OCI-LY1 (cell line): ENCODE measurements at regions not wholly inside any gene's neighbourhood (a gene's known extent, or its start where the extent isn't known, plus 50 kb on each side); places are given as distances from the start of the nearest gene placed in this dataset.

Source experiments
- H2AFZ ChIP-seq: fragments of 200-600 bp; sonication (generic), shearing (Covaris generic); 2 replicates; pipeline ENCODE4 v1.6.0; 2014; ENCODE audit warnings: antibody characterized with exemption, mild to moderate bottlenecking, low read length
- H3F3A ChIP-seq: fragments of 200-600 bp; sonication (generic), shearing (Covaris generic); 2 replicates; pipeline ENCODE4 v1.6.0; 2014; ENCODE audit warnings: mild to moderate bottlenecking, antibody characterized with exemption, low read length, moderate library complexity; ENCODE audit not compliant: insufficient read depth
- H3K27ac ChIP-seq: fragments of 200-600 bp; sonication (generic); 2 replicates; pipeline ENCODE4 v1.5.1; 2014; ENCODE audit warnings: low read length, mixed run types, mild to moderate bottlenecking, low read depth; ENCODE audit not compliant: poor library complexity, severe bottlenecking
- H3K27me3 ChIP-seq: fragments of 200-600 bp; sonication (generic); 2 replicates; pipeline ENCODE4 v1.6.0; 2014; ENCODE audit warnings: antibody characterized with exemption, mild to moderate bottlenecking, low read length, moderate library complexity; ENCODE audit not compliant: insufficient read depth
- H3K36me3 ChIP-seq: fragments of 200-600 bp; sonication (generic); 2 replicates; pipeline ENCODE4 v1.6.1; 2014; ENCODE audit warnings: mild to moderate bottlenecking, antibody characterized with exemption, low read length, moderate library complexity, mixed read lengths; ENCODE audit not compliant: insufficient read depth
- H3K4me1 ChIP-seq: fragments of 200-600 bp; sonication (generic); 2 replicates; pipeline ENCODE4 v1.5.1; 2014; ENCODE audit warnings: mild to moderate bottlenecking, low read length, moderate library complexity; ENCODE audit not compliant: insufficient read depth, severe bottlenecking
- H3K4me2 ChIP-seq: fragments of 200-600 bp; sonication (generic), shearing (Covaris generic); 2 replicates; pipeline ENCODE4 v1.6.1; 2014; ENCODE audit warnings: low read length
- H3K4me3 ChIP-seq: fragments of 200-600 bp; sonication (generic); 2 replicates; pipeline ENCODE4 v1.5.1; 2014; ENCODE audit warnings: low read length, low read depth, mild to moderate bottlenecking, mixed read lengths; ENCODE audit not compliant: poor library complexity, severe bottlenecking
- H3K79me2 ChIP-seq: fragments of 200-600 bp; shearing (Covaris generic); 2 replicates; pipeline ENCODE4 v1.6.1; 2016; ENCODE audit warnings: mixed run types, low read length, mixed read lengths; ENCODE audit not compliant: insufficient read depth
- H3K9ac ChIP-seq: fragments of 200-600 bp; sonication (generic), shearing (Covaris generic); 2 replicates; pipeline ENCODE4 v1.6.1; 2014; ENCODE audit warnings: mild to moderate bottlenecking, low read length, mixed read lengths
- H3K9me2 ChIP-seq: fragments of 200-600 bp; sonication (generic), shearing (Covaris generic); 2 replicates; pipeline ENCODE4 v1.6.1; 2014; ENCODE audit warnings: low read depth, mild to moderate bottlenecking, low read length, mixed read lengths
- H3K9me3 ChIP-seq: fragments of 200-600 bp; shearing (Covaris generic); 2 replicates; pipeline ENCODE4 v1.6.1; 2014; ENCODE audit warnings: low read length, mixed read lengths
- H4K20me1 ChIP-seq: fragments of 200-600 bp; sonication (generic), shearing (Covaris generic); 2 replicates; pipeline ENCODE4 v1.6.0; 2016; ENCODE audit warnings: mild to moderate bottlenecking, low read length; ENCODE audit not compliant: insufficient read depth
- CTCF ChIP-seq: fragments of 200-600 bp; sonication (generic), shearing (Covaris generic); IDR thresholded peaks from 2 replicates; pipeline ENCODE4 v1.5.1; 2017; ENCODE audit warnings: mild to moderate bottlenecking, antibody characterized with exemption, low read length, moderate library complexity, mixed read lengths
- EZH2 ChIP-seq: fragments of 200-600 bp; sonication (generic), shearing (Covaris generic); IDR thresholded peaks from 2 replicates; pipeline ENCODE4 v1.8.0; 2017; ENCODE audit warnings: borderline replicate concordance, mixed run types, mild to moderate bottlenecking, antibody characterized with exemption, low read length, moderate library complexity, mixed read lengths

DNA sequence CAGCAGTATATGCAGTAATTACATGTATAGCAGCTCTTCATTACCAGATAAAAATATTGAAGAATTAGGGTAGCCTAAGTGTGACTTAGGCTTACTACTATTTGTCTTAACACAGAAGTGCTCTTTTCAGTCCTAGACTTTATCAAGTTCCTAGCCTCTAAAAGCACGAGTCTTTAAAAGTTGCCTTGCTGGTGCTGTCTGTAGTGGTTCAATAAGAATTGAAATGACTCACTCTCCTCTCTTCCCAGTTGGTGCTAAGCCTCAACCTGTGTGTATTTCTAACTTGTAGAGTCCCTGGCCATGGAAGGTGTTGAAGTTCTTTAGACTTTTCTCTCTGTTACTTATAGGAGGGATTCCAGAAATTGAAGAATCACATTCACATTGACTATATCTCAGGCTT lies 395.4 kb upstream of the THRB start:
- H3K4me2 ChIP-seq, result no peak overlapping the region
- H3K4me1 ChIP-seq, result no peaks in the 10 kb centered on the region
- H4K20me1 ChIP-seq, result no peaks in the 10 kb centered on the region
- no peaks in the 10 kb centered on the region for H3K79me2 ChIP-seq
- TF ChIP-seq CTCF, result no peak
- no peak for TF ChIP-seq EZH2
- no peak overlapping the region for H3K27ac ChIP-seq
- H2AFZ ChIP-seq, result no peak overlapping the region
- no peak overlapping the region for H3K9ac ChIP-seq
- no peaks in the 10 kb centered on the region for H3F3A ChIP-seq
- no peaks in the 10 kb centered on the region for H3K36me3 ChIP-seq
- no peaks in the 10 kb centered on the region for H3K27me3 ChIP-seq
- no peaks in the 10 kb centered on the region for H3K9me2 ChIP-seq
- no peak overlapping the region for H3K4me3 ChIP-seq
- no peaks in the 10 kb centered on the region for H3K9me3 ChIP-seq

- Histone ChIP-seq H4K20me1 (no peaks in the 10 kb centered on the region), H3K9me3 (no peaks in the 10 kb centered on the region), H3K4me2 (no peak overlapping the region), H3K4me3 (no peak overlapping the region), H3K27ac (no peak overlapping the region), H3K9me2 (no peaks in the 10 kb centered on the region), H3K79me2 (no peaks in the 10 kb centered on the region), H2AFZ (no peak overlapping the region), H3K9ac (no peak overlapping the region), H3K36me3 (no peaks in the 10 kb centered on the region), H3K4me1 (no peaks in the 10 kb centered on the region), H3K27me3 (no peaks in the 10 kb centered on the region), H3F3A (no peaks in the 10 kb centered on the region)
- TF ChIP-seq EZH2 (no peak), CTCF (no peak)
Measured at GRCh38 chr3:24899373-24899772, 404.7 kb upstream of the THRB start.

GRCh38 chr3:24899901-24900603 lies 405.4 kb upstream of the THRB start:
- Histone ChIP-seq H4K20me1 (no peaks in the 10 kb centered on the region), H3K4me1 (no peaks in the 10 kb centered on the region), H2AFZ (no peak overlapping the region), H3F3A (no peaks in the 10 kb centered on the region), H3K36me3 (no peaks in the 10 kb centered on the region), H3K9me3 (no peaks in the 10 kb centered on the region), H3K4me3 (no peak overlapping the region), H3K4me2 (no peak overlapping the region), H3K27me3 (no peaks in the 10 kb centered on the region), H3K9me2 (no peaks in the 10 kb centered on the region), H3K79me2 (no peaks in the 10 kb centered on the region), H3K27ac (no peak overlapping the region), H3K9ac (no peak overlapping the region)
- no peak for TF ChIP-seq CTCF
- no peak for TF ChIP-seq EZH2
